ENCODE measurements at regions not wholly inside any gene's neighbourhood (a gene's known extent, or its start where the extent isn't known, plus 50 kb on each side); places are given as distances from the start of the nearest gene placed in this dataset.

GRCh38 chr2:64840426-64840881 is 148.7 kb upstream of the SLC1A4 start:
- no peak for TF ChIP-seq POLR2A (IDR thresholded peaks at IDR 0.05)
- TF ChIP-seq POLR2AphosphoS5 (IDR thresholded peaks at IDR 0.05), result no peak
